Prostate gland (tissue), 2 donors: ENCODE measurements at regions not wholly inside any gene's neighbourhood (a gene's known extent, or its start where the extent isn't known, plus 50 kb on each side); places are given as distances from the start of the nearest gene placed in this dataset.

Source experiments
- POLR2A ChIP-seq: fragments of 450-650 bp; IDR thresholded peaks from one replicate; pipeline ENCODE4 v1.6.1; 2016; ENCODE audit warnings: antibody characterized with exemption, mild to moderate bottlenecking
- TF ChIP-seq, protein P1 (sequence below), 4 experiments: fragments of 200-600 bp in 2 of 4; fragments of 450-650 bp in 2 of 4; sonication (generic) in 2 of 4; IDR thresholded peaks; 1 replicate in 3 of 4; 2 replicates in 1 of 4; pipeline ENCODE4 v1.5.1; 2016 to 2019; ENCODE audit warnings: antibody characterized with exemption in 4 of 4, mild to moderate bottlenecking in 2 of 4, moderate library complexity in 2 of 4

DNA sequence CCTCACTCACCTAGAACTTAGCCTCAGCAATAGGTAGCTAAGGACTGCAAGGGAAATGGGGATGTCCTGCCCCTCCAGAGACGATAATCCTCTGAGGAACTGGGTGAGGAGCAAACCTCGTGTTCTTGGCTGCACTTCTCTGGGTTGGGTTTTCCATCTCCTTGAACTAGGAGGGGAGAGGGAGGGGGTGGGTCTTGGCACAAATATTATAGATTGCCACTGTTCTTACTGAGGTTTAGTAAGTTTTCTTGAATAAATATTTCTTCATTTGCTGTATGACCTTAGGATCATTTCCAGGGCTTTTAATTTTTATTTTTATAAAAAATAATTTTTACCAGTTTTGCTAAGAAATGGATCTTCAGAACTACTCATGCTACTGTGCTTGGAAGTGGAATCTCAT is 406.7 kb upstream of the FZD8 start:
- TF ChIP-seq POLR2A: no peak
- TF ChIP-seq, protein P1, sequence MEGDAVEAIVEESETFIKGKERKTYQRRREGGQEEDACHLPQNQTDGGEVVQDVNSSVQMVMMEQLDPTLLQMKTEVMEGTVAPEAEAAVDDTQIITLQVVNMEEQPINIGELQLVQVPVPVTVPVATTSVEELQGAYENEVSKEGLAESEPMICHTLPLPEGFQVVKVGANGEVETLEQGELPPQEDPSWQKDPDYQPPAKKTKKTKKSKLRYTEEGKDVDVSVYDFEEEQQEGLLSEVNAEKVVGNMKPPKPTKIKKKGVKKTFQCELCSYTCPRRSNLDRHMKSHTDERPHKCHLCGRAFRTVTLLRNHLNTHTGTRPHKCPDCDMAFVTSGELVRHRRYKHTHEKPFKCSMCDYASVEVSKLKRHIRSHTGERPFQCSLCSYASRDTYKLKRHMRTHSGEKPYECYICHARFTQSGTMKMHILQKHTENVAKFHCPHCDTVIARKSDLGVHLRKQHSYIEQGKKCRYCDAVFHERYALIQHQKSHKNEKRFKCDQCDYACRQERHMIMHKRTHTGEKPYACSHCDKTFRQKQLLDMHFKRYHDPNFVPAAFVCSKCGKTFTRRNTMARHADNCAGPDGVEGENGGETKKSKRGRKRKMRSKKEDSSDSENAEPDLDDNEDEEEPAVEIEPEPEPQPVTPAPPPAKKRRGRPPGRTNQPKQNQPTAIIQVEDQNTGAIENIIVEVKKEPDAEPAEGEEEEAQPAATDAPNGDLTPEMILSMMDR (IDR thresholded peaks at IDR 0.05): no peak
